HG03432 (cell line): ENCODE measurements at regions not wholly inside any gene's neighbourhood (a gene's known extent, or its start where the extent isn't known, plus 50 kb on each side); places are given as distances from the start of the nearest gene placed in this dataset.

Experiments used
- ATAC-seq: cut with Tn5 transposase; IDR thresholded peaks from one replicate; pipeline ENCODE4 v1.9.1; 2021; ENCODE audit warnings: mild to moderate bottlenecking, moderate library complexity; ENCODE audit not compliant: unreplicated experiment

GRCh38 chr2:2755990-2756389, 424.9 kb upstream of the MYT1L start:
- no peak for ATAC-seq

GRCh38 chr2:2754940-2755339, 423.9 kb upstream of the MYT1L start:
- ATAC-seq: no peak

GRCh38 chr2:2751715-2752315, 420.7 kb upstream of the MYT1L start:
- ATAC-seq: no peak

GRCh38 chr2:2750867-2751714, 420.0 kb upstream of the MYT1L start:
- no peak for ATAC-seq

GRCh38 chr2:2749206-2749598, 418.1 kb upstream of the MYT1L start:
- ATAC-seq: no peak

- no peak for ATAC-seq
Measured at GRCh38 chr2:2748399-2749205, 417.5 kb upstream of the MYT1L start.

GRCh38 chr2:2747797-2748301, 416.8 kb upstream of the MYT1L start:
- ATAC-seq: no peak

GRCh38 chr2:2746731-2747130, 415.7 kb upstream of the MYT1L start:
- no peak for ATAC-seq

GRCh38 chr2:2744958-2745715, 414.1 kb upstream of the MYT1L start:
- no peak for ATAC-seq

GRCh38 chr2:2744107-2744506, 413.0 kb upstream of the MYT1L start:
- no peak for ATAC-seq

- ATAC-seq: no peak
Measured at GRCh38 chr2:2743164-2743571, 412.1 kb upstream of the MYT1L start.

- no peak for ATAC-seq
Measured at GRCh38 chr2:2742726-2743125, 411.7 kb upstream of the MYT1L start.

GRCh38 chr2:2740238-2740775, 409.2 kb upstream of the MYT1L start:
- ATAC-seq: no peak

GRCh38 chr2:2739231-2739795, 408.2 kb upstream of the MYT1L start:
- ATAC-seq: no peak

- no peak for ATAC-seq
Measured at GRCh38 chr2:2738684-2739083, 407.6 kb upstream of the MYT1L start.

GRCh38 chr2:2738276-2738675, 407.2 kb upstream of the MYT1L start:
- ATAC-seq: no peak

- ATAC-seq: no peak
Measured at GRCh38 chr2:2735041-2735440, 404.0 kb upstream of the MYT1L start.

GRCh38 chr2:2734308-2734707, 403.2 kb upstream of the MYT1L start:
- ATAC-seq: no peak

- no peak for ATAC-seq
Measured at GRCh38 chr2:2733818-2734217, 402.7 kb upstream of the MYT1L start.
